Stimulated activated CD4-positive, alpha-beta T cell treated with anti-CD3 and anti-CD28 coated beads, TNF-alpha, amount 100 ng/mL, for 4 hours (primary cell): ENCODE measurements at regions not wholly inside any gene's neighbourhood (a gene's known extent, or its start where the extent isn't known, plus 50 kb on each side); places are given as distances from the start of the nearest gene placed in this dataset.
"Not testable (repeated sequence)": the region's sequence is repeated elsewhere in the genome, so short reads cannot be mapped to it uniquely, and the experiment has no call there.

Experiments used
- DNase-seq, 3 experiments: peaks; one replicate each; pipeline ENCODE4 v3.0.0-alpha.2; 2020; ENCODE audit warnings: low read depth in 3 of 3

DNA sequence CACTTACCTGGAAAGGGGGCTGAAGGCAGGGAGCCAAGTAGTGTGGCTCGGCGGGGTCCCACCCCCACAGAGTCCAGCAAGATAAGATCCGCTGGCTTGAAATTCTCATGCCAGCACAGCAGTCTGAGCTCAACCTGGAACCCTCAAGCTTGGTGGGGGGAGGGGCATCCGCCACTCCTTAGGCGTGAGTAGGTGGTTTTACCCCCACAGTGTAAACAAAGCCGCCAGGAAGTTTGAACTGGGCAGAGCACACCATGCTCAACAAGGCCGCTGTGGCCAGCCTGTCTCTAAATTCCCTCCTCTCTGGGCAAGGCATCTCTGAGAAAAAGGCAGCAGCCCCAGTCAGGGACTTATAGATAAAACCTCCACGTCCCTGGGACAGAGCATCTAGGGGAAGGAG, 156.3 kb downstream of the KBTBD8 start:
- no peak for DNase-seq

DNA sequence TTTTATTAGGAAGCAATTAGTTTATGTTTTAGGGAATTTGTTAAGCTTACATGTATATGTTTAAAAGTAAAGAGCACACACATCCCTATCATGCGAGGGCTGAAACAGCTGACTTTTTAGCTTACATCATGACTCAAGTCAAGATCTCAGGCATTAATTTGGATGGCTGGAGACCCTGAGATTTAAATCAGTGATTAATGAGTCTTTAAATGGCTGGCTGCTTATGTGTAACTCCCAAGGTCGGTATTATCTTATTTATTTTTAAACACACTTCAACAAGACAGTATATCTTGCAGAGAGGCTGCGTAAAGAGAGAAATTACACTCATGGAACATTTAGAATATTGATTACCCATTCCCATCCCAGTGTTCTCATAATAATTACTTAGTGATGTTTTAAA, 169.4 kb downstream of the KBTBD8 start:
- DNase-seq = no peak

DNA sequence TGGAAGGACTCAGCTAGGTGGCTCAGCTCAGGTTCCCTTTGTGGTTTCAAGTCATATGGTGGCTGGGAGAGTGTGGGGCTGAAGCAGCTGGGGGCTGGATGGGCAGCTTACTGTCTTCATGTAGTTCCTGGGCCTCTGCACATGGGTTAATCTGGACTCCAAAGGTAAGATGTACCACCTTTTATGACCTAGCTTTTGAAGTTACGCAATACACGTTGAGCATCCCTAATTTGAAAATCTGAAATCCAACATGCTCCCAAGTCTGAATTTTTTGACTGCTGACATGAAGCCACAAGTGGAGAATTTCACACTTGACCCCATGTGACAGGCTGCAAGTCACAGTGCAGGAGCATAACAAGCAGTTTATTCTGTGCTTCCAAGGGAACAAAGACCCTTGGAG, 173.7 kb downstream of the KBTBD8 start:
- DNase-seq = no peak

DNA sequence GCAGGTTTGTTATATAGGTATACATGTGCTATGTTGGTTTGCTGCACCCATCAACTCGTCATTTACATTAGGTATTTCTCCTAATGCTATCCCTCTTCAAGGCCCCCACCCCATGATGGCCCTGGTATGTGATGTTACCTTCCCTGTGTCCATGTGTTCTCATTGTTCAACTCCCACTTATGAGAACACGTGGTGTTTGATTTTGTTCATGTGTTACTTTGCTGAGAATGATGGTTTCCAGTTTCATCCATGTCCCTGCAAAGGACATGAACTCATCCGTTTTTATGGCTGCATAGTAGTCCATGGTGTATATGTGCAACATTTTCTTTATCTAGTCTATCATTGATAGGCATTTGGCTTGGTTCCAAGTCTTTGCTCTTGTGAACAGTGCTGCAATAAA, 175.0 kb downstream of the KBTBD8 start:
- not testable (repeated sequence) for DNase-seq

DNA sequence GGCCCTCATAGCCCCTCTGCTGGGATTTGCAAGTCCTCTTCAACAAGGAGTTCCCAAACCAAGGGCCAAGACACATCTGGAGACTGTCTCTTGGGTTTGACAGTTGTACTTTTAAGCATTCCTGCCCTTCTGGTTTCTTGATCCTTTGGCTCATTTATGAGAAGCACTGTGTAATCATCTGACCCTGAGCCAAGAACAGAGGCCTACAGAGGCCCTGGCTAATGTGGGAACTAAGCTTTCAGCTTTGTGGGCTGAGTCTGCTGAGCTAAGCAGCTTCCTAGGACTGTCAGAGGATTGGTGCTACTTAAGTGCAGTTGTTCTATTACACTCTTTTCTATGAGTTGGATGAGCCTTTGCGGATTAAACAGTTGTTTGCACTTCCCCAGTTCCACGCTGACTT, 178.3 kb downstream of the KBTBD8 start:
- DNase-seq = no peak

DNA sequence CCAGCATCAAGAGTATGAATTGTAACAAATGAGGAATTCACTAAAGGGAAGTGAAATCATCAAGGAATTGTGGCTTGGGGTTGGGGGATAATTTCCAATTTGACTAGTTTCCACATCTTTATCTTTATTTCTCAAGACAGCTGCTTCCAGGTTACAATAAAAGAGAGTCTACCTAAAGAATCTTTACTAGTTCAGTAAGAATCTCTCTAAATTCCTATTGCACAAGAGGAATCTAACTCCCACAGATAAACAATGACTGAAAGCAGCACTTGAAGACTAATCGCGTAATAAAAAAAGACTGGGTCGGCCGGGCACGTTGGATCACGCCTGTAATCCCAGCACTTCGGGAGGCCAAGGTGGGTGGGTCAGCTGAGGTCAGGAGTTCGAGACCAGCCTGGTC, 194.4 kb downstream of the KBTBD8 start:
- no peak for DNase-seq

DNA sequence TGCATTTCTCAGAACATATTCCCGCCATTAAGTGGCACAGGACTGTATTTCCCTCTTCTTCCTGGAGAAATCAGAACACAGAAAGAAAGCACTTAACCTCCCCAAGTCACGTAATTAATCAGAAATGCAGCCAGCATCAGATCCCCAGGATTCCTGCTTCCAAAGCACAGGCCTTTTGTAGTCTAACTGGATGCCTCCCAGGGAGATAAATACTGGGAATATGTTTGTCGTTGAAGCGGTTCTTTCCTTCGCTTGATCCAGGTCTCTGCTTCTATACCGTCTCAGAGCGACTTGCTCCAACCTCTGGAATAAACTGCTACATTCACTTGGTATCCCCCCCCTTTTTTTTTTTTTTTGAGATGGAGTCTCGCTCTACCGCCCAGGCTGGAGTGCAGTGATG, 198.6 kb downstream of the KBTBD8 start:
- no peak for DNase-seq

DNA sequence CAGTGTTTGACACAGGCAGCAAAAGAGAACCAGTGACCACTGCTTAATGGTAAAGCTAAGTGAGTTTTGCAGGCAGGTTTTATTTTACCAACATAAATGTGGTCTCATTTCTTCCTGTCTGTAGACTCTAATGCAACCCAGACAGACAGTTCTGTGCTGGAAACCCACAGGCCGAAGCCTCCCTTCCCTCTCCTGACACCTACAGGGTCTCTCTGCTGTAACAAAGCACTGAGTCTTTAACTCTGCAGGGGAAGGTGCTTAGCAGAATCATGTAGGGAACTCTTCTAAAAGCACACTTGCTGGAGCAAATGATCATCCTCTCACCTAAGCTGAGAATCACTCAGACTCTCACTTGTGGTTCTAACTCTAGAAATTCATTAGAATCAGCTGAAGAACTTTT, 200.3 kb downstream of the KBTBD8 start:
- no peak for DNase-seq

DNA sequence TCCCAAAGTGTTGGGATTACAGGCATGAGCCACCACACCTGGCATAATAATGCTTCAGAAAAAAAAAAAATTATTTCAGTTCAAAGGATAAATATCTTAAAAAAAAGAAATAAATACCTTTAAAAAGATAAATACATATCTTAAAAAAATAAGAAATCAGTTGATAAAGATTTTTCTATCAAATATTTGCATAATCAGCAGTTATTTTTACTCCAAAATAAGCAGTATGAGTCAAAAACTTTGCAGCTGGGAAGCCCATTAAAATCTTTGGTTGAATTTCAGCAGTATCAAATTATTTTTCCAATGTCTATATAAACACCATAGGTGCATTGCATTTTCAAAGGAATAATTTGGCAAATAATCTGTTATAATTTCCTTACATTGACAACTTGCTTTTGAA, 202.5 kb downstream of the KBTBD8 start:
- DNase-seq = no peak

DNA sequence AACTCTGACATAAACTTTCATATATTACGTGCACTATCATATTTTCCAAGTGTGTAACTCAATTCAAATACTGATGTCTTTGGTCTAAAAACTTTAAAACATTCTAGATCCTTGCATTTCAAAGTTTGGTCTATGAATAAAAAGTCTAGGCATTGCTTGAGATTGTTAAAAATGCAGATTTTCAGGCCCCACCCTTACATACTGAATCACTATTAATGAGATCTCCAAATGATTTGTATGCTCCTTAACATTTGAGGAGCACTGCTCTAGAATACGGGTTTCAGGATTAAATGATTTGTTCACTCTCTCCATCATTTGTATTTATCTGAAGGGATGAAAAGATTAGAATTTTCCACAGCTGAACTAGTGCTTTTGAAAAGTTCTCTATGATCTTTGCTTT, 202.9 kb downstream of the KBTBD8 start:
- DNase-seq = no peak

DNA sequence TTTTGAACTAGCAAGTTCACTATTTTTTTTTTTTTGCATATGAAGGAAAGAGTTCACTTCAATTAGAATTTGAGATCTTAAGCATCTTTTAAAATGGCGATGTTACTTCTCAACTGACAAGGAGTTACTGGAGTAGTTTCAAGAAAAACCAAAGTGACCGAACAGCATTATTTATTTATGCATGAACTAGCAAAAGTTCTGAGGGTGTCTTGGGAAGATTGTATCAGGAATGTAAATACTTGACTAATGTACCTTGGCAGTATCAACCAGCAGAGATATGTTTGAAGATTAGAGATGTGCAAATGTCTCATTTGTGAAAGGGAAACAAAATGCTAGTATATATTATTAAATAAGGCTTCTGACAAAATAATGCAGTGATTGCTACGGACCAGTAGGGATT, 203.9 kb downstream of the KBTBD8 start:
- no peak for DNase-seq

DNA sequence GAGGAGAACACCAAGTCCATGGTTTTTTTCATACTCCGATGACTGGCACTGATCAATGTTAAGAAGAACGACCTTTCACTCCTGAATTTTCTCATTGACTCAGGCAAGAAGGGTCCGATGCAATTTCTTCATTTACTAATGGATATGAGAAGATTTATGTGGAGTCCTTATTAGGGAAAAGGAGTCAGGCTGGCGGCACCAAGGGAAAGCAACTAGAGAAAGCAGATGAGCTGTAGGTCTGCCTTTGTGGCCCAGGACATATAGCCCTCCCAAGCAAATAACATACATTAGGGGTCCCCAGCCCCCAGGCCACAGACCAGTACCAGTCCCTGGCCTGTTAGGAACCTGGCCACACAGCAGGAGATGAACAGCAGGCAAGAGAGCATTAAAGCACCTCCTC, 206.8 kb downstream of the KBTBD8 start:
- DNase-seq = no peak

DNA sequence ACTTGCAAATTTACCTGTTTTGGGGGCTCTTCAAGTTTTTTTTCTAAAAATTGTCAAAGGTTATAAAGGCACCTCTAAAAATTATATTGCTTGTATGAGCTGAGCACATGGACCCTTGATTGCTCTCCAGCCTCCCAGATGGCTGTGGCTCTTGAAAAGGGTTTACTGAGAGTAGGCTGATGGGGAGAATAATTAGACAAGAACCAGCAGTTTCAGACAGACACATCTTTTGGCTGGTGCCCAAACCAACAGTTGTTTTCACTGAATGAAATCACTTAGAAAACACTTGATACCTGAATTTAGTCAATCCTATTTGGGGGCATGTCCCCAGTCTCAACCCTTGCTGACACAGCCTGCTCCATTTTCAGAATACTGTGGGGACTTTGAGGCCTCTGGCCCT, 217.6 kb downstream of the KBTBD8 start:
- no peak for DNase-seq

DNA sequence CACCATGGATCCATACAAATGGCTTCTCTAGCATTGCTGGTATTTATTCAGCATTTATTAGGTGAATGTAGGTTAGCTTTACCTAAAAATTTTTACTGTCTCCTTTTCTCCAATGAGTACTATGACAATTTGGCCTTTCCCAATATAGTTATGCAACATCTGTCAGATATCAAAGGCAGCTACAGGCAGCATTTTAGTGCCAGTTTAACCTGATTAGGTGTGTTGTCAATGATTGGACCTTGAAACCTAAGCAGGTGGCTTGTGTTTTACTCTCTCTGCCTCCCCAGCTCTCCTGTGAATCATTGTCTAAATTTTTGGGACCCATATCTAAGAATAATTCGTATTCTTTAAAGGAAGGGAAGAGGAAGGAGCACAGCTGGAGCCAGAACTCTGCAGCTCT, 228.9 kb downstream of the KBTBD8 start:
- DNase-seq = no peak

DNA sequence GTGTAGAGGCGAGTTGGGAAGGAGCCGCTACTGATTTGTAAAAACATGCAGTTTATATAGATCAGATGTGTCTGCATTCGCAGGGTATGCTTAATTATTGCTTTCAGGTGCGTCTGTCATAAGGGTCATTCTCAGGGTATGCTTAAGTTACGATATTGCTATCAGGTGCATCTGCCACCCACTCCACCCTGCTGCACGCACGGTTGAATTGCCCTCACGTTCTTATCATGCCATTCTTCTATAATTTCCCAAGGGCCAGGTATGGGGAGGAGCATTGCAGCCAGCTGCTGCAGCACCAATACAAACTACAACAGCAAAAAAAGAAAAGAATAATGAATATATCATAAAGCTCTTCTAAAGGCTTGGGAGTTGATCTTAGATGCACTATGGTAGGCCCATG, 230.0 kb downstream of the KBTBD8 start:
- DNase-seq = no peak

DNA sequence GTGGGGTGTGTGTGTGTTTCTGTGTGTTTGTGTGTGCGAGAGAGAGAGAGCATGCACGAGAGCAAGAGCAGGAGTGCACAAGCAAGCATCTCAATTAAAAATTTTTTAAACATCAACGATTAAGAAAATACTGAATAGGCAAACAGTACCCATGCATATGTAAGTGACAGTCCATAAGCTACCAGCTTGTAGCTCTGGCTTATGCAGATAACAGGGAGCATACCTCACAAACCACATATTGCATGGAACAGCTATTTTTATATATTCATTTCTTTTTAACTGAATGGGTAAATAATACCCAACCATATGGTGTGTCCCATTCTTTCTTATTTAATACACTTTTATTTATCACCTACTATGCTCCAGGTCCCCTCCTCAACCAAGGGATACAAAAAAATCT, 234.5 kb downstream of the KBTBD8 start:
- no peak for DNase-seq

DNA sequence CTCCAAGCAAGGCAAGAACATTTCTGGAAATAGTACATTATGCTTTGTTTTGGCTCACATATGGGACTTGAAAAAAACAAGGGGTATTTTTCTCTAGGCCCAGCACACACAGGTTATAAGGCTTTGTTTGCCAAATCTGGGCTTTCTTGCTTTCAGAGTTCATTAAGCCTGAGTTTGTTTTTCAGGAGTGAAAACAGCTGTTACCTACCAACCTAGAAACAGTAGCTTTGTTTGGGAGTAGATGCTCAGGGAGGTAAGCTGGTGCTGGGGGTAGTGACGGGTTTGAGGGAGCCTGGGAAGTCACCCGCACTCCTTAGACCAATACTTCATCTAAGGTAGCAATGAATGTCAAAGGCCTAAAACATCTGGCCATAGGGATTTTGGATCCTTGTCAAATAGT, 241.2 kb downstream of the KBTBD8 start:
- DNase-seq = no peak

DNA sequence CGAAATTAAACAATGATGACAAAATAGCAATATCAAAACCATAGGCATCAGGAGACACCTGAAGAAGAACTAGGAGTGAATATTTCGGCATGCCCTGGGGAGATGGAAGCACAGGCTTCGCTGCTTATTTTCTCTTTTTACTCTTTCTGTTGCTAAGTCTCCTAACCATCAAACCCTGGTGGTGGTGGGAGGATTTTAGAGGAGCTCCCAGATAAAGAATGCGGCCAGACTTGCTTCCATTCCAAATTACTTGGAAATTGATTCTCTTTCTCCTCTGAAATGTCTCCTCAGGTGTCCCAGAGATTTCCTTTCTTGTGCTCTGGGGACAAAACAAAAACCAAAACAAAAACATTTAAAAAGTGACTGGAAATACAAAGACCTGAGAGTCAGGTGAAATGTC, 243.0 kb downstream of the KBTBD8 start:
- DNase-seq = no peak

DNA sequence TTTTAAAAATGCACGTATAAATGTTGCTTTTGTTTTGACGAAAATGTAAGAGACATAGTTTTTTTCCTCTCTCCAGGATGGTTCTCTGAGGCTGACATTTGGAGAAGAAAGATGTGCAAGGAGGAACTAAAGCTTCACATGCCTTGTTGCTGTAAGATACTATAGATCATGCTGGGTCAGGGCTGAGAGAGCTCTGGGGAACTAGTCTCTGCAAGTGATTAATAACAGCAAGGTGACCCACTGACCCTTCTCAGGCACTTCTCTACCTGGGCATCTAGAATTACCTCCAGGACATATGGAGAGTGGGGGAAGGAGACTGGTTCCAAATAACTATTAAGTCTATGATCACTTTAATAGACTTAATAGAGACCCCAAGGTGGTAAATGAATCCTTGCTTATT, 246.0 kb downstream of the KBTBD8 start:
- no peak for DNase-seq

DNA sequence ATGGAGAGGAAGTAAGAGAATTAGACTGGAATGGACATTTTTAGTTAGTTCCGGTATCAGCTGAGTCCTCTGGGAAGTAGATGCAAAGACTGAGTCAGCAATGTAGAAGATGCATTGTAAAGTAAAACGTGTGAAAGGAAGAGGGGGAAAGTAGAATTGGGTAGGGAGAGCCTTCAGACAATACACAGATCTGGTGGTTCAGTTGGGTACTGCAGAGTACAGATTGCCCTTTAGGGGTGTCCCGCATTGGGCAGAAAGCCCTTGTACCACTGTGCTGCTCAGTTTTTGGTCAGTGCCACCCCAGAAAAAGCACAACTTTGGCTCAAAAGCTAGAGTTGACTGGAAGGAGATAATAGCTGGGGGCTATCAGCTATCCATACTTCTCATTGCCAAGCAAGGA, 247.4 kb downstream of the KBTBD8 start:
- no peak for DNase-seq

DNA sequence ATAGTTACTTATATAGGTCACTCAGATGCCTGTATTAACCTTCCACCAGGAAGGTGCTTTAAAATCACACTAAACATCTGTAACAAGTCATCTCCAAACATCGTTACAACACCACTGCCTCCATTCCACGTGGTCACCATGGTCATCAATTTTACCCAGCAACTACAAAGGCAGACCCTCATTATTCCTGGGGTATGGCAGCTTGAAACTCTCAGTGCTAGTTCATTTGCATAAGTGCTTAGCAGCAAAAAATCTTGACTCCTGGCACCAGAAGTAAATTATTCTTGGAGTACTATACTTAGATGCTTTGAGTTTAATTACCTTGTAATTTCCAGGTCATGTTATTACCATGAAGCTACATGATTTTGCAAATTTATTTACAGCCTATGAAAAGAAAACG, 250.6 kb downstream of the KBTBD8 start:
- no peak for DNase-seq

DNA sequence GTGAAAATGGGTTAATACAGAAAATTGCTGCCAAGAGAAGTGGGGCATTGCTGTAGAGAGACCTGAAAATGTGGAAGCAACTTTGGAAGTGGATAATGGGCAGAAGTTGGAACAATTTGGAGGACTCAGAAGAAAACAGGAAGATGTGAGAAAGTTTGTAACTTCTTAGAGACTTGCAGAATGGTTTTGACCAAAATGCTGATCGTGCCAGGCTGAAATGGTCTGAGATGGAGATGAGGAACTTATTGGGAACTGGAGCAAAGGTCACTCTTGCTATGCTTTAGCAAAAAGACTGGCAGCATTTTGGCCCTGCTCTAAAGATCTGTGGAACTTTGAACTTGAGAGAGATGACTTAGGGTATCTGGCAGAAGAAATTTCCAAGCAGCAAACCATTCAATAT, 254.8 kb downstream of the KBTBD8 start:
- DNase-seq = not testable (repeated sequence)

DNA sequence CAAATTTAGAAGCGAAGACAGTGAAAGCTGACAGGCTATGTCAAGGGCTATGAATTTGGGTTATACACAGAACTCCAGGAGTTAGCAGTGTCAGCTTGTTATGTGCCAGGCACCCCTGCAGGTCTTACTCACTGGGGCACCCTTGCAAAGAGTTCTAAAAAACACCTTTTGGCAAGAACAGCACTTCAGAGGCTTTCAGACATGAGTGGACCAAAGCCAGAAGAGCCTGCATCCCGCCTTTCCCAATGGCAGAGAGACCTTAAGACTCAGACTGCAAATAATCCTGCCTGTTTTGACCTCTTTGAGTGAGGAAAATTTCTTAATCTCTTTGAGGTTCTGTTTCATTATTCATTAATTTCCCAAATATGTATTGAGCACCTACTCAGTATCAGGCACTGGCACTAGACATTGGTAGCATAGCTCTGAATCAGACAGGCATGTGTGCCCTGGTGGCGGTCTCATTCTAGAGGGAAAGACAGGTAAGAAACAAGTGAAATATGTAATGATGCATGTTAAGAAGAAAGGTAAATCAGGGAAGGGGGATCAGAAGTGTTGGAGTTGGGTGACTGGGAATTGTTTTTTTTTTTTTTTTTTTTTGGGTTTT, 280.0 kb downstream of the KBTBD8 start:
- no peak for DNase-seq

DNA sequence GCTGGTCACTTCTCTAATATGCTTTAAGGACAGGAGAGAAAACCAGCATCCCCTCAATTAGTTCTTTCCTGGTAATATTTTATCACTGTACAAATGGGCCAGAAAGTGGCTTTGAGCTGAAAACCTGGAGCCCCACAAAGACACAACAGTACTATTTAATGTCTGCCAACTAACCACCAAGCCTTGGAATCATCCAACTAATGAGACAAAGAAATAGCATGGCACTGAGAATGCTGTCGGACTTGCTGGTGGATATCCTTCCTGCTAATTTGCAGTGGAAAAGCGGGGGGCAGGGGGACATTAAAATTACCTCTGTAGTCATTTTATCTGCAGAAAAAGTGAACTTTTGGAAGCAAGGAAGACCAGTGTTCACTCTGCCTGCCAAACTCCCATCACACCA, 288.5 kb downstream of the KBTBD8 start:
- no peak for DNase-seq
